ENCODE measurements at regions not wholly inside any gene's neighbourhood (a gene's known extent, or its start where the extent isn't known, plus 50 kb on each side); places are given as distances from the start of the nearest gene placed in this dataset.

DNA sequence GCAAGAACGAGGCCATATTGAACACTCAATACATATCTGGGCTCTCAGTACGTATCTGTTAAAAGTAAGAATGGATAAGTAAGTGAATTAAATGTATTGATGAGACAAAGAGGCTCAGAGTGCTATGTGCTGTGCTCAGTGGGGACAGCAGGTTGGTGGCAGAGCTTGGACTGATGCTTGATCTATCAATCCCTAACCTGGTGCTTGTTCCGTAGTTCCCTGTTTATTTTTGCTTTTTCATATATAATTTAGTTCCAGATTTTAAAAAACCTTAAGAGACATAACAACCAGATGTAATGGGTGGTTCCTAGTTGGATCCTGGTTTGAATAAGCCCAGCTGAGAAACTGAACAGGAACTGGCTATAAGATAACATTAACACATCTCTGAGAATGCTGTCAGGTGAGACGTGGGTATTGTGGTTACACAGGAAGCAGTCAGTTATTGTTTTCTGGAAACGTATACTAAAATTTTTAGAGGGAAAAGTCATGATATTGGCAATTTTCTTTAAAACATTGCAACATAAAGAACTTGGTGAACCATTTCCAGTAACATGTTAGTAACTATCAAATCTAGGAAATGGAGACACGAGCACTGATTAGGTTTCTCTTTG lies 120.5 kb downstream of the FOXB1 start:
- H3K4me1 ChIP-seq: no peaks in the 10 kb centered on the region
- ChIA-PET CTCF (interaction anchor here (1.1 to 4.5 kb wide), 4 partner anchors 18 to 400 kb away, joined by 4 to 35 read pairs (median 10); no protein-coding TSS in a partner anchor), POLR2A (no interaction called here)
- no peak for DNase-seq (ENCODE audit: low read depth in 1 of 2, low spot score in 1 of 2)
- no peaks in the 10 kb centered on the region for H3K9me3 ChIP-seq
- no peak overlapping the region for H3K27ac ChIP-seq
- FAIRE-seq: peak; percentile 13
- no peak for ATAC-seq
- H3K4me3 ChIP-seq: no peak overlapping the region
- 10% methylated on average over 6 of the region's 6 CpGs for WGBS (ENCODE audit: missing lambda C conversion rate)
- H3K4me2 ChIP-seq: no peak overlapping the region
- TF ChIP-seq, protein P1, sequence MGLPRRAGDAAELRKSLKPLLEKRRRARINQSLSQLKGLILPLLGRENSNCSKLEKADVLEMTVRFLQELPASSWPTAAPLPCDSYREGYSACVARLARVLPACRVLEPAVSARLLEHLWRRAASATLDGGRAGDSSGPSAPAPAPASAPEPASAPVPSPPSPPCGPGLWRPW (IDR thresholded peaks at IDR 0.05): no peak
- no peak for TF ChIP-seq TFCP2L1 (CRISPR knock-in tag; IDR thresholded peaks at IDR 0.05)
- TF ChIP-seq MAFK (IDR thresholded peaks at IDR 0.05; ENCODE audit: partially characterized antibody): no peak
- TF ChIP-seq FOXS1 (CRISPR knock-in tag; IDR thresholded peaks at IDR 0.05): no peak
- TF ChIP-seq, protein P2, sequence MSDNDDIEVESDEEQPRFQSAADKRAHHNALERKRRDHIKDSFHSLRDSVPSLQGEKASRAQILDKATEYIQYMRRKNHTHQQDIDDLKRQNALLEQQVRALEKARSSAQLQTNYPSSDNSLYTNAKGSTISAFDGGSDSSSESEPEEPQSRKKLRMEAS (IDR thresholded peaks at IDR 0.05): no peak
- TF ChIP-seq CBX8 (IDR thresholded peaks at IDR 0.05): no peak

DNA sequence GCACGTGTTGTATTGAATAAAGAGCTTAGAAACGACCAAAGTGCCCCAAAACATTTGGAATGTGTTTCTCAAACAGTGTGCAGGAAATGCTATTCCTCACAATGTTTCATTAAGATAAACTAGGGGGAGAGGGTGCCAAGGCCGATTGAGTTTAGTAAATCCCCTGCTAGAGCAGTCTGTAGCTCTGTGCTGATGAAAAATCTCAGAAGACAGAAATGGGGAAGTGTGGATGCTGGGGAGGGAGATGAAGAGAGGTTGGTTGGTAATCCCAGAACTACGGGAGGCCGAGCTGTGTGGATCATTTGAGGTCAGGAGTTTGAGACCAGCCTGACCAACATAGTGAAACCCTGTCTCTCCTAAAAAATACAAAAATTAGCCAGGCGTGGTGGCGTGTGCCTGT lies 121.2 kb downstream of the FOXB1 start:
- Histone ChIP-seq H3K4me3 (no peak overlapping the region), H3K4me1 (no peaks in the 10 kb centered on the region), H3K9me3 (no peaks in the 10 kb centered on the region), H3K4me2 (no peak overlapping the region), H3K27ac (no peak overlapping the region)
- ChIA-PET CTCF (interaction anchor here (0.8 to 4.5 kb wide), 6 partner anchors 9 to 401 kb away, joined by 4 to 35 read pairs (median 5); no protein-coding TSS in a partner anchor), POLR2A (no interaction called here)
- ATAC-seq: no peak
- 28% methylated on average over 7 of the region's 7 CpGs for WGBS (ENCODE audit: missing lambda C conversion rate)
- FAIRE-seq: no peak
- no peak for DNase-seq (ENCODE audit: low read depth in 1 of 2, low spot score in 1 of 2)
- TF ChIP-seq RFX5 (IDR thresholded peaks at IDR 0.05) (no peak), HDAC2 (IDR thresholded peaks at IDR 0.05) (no peak), ZNF302 (CRISPR knock-in tag; IDR thresholded peaks at IDR 0.05) (no peak), MAZ (IDR thresholded peaks at IDR 0.05; ENCODE audit: borderline replicate concordance, low read depth, low read length) (no peak), HEYL (CRISPR knock-in tag; IDR thresholded peaks at IDR 0.05) (no peak), JUN (IDR thresholded peaks at IDR 0.05) (no peak), CEBPB (IDR thresholded peaks at IDR 0.05) (no peak), ESRRA (IDR thresholded peaks at IDR 0.05; ENCODE audit: borderline replicate concordance, low read length) (no peak), FOSB (CRISPR knock-in tag; IDR thresholded peaks at IDR 0.05) (no peak)
- TF ChIP-seq, protein P3, sequence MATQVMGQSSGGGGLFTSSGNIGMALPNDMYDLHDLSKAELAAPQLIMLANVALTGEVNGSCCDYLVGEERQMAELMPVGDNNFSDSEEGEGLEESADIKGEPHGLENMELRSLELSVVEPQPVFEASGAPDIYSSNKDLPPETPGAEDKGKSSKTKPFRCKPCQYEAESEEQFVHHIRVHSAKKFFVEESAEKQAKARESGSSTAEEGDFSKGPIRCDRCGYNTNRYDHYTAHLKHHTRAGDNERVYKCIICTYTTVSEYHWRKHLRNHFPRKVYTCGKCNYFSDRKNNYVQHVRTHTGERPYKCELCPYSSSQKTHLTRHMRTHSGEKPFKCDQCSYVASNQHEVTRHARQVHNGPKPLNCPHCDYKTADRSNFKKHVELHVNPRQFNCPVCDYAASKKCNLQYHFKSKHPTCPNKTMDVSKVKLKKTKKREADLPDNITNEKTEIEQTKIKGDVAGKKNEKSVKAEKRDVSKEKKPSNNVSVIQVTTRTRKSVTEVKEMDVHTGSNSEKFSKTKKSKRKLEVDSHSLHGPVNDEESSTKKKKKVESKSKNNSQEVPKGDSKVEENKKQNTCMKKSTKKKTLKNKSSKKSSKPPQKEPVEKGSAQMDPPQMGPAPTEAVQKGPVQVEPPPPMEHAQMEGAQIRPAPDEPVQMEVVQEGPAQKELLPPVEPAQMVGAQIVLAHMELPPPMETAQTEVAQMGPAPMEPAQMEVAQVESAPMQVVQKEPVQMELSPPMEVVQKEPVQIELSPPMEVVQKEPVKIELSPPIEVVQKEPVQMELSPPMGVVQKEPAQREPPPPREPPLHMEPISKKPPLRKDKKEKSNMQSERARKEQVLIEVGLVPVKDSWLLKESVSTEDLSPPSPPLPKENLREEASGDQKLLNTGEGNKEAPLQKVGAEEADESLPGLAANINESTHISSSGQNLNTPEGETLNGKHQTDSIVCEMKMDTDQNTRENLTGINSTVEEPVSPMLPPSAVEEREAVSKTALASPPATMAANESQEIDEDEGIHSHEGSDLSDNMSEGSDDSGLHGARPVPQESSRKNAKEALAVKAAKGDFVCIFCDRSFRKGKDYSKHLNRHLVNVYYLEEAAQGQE (IDR thresholded peaks at IDR 0.05): no peak
- TF ChIP-seq, protein P2 (IDR thresholded peaks at IDR 0.05): no peak

DNA sequence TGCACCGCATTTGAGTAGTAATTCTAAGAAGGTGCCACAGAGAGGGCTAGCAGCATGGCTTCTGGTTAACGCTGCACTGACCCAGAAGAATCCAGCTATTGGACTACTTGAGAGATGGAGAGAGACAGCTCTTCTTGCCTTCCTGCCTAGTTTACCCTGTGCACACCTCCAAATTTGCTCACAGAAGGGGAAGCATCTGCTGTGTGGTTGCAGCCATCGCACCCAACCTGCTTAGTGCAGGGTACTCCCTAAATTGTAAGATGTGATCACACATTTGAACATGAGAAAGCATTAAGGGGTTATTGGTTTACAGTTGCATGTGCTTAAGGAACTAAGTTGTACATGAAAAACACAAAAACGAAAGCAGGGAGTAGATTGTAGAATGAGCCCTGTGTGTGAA lies 122.1 kb downstream of the FOXB1 start:
- 73% methylated on average over 4 of the region's 4 CpGs for WGBS (ENCODE audit: missing lambda C conversion rate)
- no peak for ATAC-seq
- no peak for DNase-seq (ENCODE audit: low read depth in 1 of 2, low spot score in 1 of 2)
- ChIA-PET POLR2A (no interaction called here), CTCF (interaction anchor here (0.6 to 4.5 kb wide), 8 partner anchors 8 to 402 kb away, joined by 3 to 35 read pairs (median 6); no protein-coding TSS in a partner anchor)
- Histone ChIP-seq H3K4me3 (no peak overlapping the region), H3K27ac (no peak overlapping the region), H3K4me1 (no peaks in the 10 kb centered on the region), H3K9me3 (no peaks in the 10 kb centered on the region), H3K4me2 (no peak overlapping the region)
- FAIRE-seq: no peak
- TF ChIP-seq, protein P2 (IDR thresholded peaks at IDR 0.05): no peak
- TF ChIP-seq, protein P4, sequence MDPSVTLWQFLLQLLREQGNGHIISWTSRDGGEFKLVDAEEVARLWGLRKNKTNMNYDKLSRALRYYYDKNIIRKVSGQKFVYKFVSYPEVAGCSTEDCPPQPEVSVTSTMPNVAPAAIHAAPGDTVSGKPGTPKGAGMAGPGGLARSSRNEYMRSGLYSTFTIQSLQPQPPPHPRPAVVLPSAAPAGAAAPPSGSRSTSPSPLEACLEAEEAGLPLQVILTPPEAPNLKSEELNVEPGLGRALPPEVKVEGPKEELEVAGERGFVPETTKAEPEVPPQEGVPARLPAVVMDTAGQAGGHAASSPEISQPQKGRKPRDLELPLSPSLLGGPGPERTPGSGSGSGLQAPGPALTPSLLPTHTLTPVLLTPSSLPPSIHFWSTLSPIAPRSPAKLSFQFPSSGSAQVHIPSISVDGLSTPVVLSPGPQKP (IDR thresholded peaks at IDR 0.05; ENCODE audit: low read depth, low read length): no peak
- TF ChIP-seq CHD2 (IDR thresholded peaks at IDR 0.05; ENCODE audit: low read length, partially characterized antibody) (no peak), ESRRA (IDR thresholded peaks at IDR 0.05; ENCODE audit: borderline replicate concordance, low read length) (no peak), JUNB (IDR thresholded peaks at IDR 0.05) (no peak), ZFP36 (IDR thresholded peaks at IDR 0.05; ENCODE audit: borderline replicate concordance, partially characterized antibody) (no peak), FOSL2 (IDR thresholded peaks at IDR 0.05) (no peak), FOSL2 (CRISPR knock-in tag; IDR thresholded peaks at IDR 0.05) (no peak), KDM1A (IDR thresholded peaks at IDR 0.05; ENCODE audit: low read depth) (no peak), RAD21 (conservative IDR thresholded peaks at IDR 0.05 in 1 of 2, IDR thresholded peaks at IDR 0.05 in 1 of 2) (no peak), HOXA7 (CRISPR knock-in tag; IDR thresholded peaks at IDR 0.05) (no peak), ZC3H11A (IDR thresholded peaks at IDR 0.05) (no peak)
- TF ChIP-seq, protein P5, sequence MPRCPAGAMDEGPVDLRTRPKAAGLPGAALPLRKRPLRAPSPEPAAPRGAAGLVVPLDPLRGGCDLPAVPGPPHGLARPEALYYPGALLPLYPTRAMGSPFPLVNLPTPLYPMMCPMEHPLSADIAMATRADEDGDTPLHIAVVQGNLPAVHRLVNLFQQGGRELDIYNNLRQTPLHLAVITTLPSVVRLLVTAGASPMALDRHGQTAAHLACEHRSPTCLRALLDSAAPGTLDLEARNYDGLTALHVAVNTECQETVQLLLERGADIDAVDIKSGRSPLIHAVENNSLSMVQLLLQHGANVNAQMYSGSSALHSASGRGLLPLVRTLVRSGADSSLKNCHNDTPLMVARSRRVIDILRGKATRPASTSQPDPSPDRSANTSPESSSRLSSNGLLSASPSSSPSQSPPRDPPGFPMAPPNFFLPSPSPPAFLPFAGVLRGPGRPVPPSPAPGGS (IDR thresholded peaks at IDR 0.05): no peak
- TF ChIP-seq, protein P6, sequence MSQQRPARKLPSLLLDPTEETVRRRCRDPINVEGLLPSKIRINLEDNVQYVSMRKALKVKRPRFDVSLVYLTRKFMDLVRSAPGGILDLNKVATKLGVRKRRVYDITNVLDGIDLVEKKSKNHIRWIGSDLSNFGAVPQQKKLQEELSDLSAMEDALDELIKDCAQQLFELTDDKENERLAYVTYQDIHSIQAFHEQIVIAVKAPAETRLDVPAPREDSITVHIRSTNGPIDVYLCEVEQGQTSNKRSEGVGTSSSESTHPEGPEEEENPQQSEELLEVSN (IDR thresholded peaks at IDR 0.05; ENCODE audit: borderline replicate concordance, low read depth): no peak

All from A549 (cell line).